ENCODE measurements at regions not wholly inside any gene's neighbourhood (a gene's known extent, or its start where the extent isn't known, plus 50 kb on each side); places are given as distances from the start of the nearest gene placed in this dataset.

GRCh38 chr21:18545908-18546307 is 142.3 kb upstream of the TMPRSS15 start:
- TF ChIP-seq POLR2A (IDR thresholded peaks at IDR 0.05; ENCODE audit: extremely low read depth, insufficient read length) (no peak), CTCF (IDR thresholded peaks at IDR 0.05; ENCODE audit: low read depth, low read length) (no peak)
